Stimulated activated CD8-positive, alpha-beta memory T cell treated with anti-CD3 and anti-CD28 coated beads, Interleukin-15, amount 100 ng/mL, for 1 hour (primary cell): ENCODE measurements at regions not wholly inside any gene's neighbourhood (a gene's known extent, or its start where the extent isn't known, plus 50 kb on each side); places are given as distances from the start of the nearest gene placed in this dataset.
"Not testable (repeated sequence)": the region's sequence is repeated elsewhere in the genome, so short reads cannot be mapped to it uniquely, and the experiment has no call there.

Experiments used
- DNase-seq: peaks from one replicate; pipeline ENCODE4 v3.0.0-alpha.2; 2020; ENCODE audit warnings: low read depth

- DNase-seq, result no peak
Observed at GRCh38 chr10:29756451-29756850, 121.7 kb upstream of the SVIL start.

DNA sequence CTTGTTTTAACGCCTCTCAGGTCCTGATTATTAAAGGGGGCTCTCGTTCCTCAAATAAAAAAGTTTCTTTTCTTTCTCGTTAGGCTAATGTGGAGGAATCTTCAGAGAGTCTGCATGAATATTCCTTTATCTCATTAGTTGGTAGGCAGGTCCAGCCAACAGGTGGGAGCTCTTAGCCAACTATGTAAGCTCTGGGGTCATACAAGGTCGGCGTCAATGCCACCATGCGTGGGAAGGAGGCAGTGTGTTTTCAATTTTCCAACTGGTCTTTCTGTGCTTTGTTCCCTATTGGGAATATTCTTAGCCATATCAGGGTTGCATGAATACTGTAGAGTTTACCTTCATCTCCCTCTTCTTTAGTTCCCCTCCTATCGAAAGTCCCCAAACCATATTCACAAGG lies 118.5 kb upstream of the SVIL start:
- no peak for DNase-seq

- DNase-seq, result no peak
Observed at GRCh38 chr10:29751684-29752083, 116.9 kb upstream of the SVIL start.

DNA sequence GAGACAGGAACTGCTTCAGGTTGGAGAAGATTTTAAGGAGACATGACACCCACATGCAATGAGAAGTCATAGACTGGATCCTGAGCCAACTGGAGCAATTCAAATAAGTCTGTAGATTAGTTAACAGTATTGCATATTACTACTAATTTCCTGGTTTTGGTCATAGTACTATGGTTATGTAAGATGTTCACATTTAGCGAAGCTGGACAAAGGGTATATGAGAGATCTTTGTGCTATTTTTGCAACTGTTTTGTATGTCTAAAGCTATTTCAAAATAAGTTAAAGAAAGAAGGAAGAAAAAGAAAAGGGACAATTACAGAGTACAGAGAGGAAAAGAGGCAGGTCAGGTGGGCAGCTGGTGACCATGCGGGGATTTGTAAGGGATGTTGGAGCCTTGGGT lies 116.5 kb upstream of the SVIL start:
- no peak for DNase-seq

DNA sequence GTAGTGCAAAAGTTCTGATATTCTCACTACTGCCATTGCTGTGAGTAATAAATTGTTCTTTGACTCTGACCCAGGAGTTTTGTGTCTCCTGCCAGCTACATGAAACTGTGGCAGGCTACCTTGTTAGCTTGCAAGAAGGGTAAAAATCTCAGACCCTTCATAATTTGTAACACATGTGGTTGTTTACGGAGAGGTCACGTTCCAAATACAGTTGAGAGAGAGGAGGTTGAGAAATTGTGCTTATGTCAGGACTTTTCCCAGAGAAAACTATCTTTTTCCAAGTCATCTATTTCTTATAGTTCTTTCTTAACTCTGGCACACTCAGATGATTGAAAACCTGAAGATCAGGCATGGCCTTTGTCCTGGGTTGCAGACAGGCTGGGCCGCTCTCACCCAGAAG lies 114.4 kb upstream of the SVIL start:
- DNase-seq, result no peak

GRCh38 chr10:29748109-29748650 lies 113.4 kb upstream of the SVIL start:
- no peak for DNase-seq

DNA sequence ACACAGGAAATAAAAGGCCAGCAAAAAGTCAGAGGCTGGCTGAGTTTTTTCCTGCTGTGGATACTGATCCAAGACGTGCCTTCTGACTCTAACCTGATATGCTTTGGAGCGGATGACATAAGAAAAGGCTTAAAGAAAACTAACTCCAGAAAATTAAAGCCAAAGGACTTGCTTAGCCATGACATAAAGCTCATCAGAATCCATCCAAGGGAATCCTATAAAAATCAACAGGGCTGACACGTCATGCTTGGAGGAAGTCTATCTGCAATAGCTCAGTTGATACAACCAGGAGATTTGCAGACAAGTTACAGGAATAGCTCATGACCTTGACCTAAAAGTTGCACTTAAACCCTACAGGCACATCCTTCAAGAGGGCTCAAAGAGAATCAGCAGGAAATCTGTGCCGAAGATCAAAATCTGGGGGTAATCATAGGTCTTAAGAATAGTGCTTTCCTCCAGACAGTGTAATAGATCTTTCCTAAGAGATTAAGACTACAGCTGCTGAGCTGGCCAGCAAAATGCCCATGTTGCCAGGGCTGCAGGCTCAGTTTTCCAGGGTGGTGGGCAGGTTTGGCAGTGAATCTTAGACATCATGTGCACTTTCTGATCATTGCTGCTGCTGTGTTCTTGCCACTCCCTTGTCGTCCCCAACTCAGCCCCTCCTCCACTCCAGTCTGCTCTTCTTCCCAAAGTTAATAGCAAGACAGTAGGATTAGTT lies 111.5 kb upstream of the SVIL start:
- DNase-seq, result no peak

- no peak for DNase-seq
Observed at GRCh38 chr10:29740981-29741545, 106.3 kb upstream of the SVIL start.

DNA sequence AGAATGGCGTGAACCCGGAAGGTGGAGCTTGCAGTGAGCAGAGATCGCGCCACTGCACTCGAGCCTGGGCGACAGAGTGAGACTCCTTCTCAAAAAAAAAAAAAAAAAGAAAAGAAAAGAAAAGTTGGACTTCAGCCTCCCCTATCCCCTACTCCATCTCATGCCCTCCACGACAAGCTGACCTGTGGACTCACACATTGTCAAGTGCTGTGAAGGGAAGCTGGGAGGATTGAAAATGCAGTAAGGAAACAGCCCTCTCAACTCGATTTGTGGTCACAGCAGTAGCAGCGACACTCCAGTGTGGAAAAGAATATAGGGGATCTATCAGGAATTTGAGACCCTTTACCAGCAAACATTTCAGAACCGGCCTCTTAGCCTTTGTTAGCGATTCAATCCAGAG lies 103.6 kb upstream of the SVIL start:
- no peak for DNase-seq

DNA sequence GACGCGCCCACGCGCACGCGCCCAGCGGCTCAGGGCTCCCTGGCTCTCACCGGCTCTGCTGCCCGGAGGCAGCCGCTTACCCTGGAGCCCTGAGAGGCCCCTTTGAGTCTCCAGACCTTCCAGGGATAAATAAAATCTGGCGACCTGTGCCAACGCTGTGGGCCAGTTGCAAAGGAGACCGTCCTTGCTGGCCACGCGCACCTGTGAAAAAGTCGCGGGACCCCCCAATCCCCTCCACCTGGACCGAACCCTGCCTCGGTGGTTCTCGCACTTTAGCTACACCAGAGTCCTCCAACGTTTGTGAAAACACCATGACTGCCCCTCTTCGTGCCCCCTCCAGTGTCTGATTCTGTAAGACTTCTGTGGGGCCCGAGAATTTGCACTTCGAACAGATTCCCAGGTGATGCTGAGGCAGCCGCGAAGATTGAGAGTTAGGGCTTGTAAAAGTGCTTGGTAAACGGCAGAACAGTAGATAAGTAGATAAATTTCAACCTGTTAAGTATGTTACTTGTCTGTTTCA lies 102.4 kb upstream of the SVIL start:
- DNase-seq, result no peak

- DNase-seq, result no peak
Observed at GRCh38 chr10:29736366-29737073, 101.7 kb upstream of the SVIL start.

DNA sequence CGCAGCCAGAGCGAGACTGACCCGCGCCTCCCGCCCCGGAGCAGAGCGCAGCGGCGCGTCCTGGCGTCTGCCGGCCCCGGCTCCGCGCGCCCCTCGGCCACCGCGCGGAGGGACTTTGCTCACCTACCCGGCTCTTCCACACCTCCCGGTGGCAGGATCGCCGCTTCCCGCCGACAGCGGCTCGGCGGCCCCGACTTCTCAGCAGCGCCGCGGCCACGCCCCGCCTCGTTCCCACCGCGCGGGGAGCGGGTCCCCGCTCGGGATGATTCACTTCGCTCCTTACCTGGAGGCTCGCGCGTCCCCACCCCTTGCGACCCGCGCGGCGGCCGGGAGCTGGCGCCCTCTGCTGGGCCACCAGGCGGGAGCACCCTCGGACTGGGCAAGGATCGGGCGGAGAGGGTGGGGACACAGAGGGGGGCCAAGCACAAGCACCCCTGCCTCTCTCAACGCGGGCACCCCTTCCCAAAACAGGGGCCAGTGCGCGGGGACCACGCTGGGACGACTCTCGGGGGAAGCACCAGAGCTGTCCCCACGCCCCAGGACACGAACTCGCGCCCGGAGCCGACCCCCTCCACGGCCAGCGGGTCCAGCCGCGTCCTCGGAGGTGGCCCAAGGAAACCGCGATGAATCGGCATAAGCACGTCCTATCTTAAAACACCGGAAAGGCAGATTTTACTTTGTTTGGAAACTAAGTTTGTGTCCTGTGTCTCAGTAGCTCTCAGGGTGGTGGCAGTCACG lies 101.0 kb upstream of the SVIL start:
- peak; percentile 73 for DNase-seq

DNA sequence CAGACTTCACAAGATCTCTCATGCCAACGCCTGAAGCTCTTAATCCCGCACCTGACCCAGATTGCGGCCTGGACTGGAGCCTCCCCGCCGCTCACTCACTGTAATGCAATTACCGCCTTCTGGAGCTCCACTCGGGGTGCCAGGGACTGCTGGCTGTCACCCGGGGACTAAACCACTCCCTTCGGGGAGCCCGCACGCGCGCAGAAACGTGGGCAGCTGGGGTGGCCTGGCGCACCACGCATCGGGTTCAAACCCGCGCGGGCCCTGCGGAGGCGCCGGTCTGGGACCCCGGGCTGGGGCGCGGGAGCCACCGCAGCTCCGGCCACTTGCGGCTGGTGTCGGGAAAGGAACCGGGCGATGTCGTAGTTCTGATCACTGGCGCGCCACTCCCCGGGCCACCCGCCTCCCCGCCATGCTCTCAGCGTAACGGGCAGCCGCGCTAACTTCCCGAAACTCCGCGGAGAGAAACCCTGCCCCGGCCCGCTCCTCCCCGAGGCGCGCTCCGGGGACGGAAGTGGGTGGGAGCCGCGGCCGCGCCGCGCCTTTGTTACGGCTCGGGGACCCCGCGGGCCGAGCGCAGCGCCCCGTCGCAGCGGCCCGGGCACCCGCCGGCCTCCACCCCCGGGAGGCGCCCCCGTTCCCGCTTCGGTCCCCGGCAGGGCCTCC lies 100.3 kb upstream of the SVIL start:
- no peak for DNase-seq

- DNase-seq, result no peak
Observed at GRCh38 chr10:29734640-29734961, 99.8 kb upstream of the SVIL start.

DNA sequence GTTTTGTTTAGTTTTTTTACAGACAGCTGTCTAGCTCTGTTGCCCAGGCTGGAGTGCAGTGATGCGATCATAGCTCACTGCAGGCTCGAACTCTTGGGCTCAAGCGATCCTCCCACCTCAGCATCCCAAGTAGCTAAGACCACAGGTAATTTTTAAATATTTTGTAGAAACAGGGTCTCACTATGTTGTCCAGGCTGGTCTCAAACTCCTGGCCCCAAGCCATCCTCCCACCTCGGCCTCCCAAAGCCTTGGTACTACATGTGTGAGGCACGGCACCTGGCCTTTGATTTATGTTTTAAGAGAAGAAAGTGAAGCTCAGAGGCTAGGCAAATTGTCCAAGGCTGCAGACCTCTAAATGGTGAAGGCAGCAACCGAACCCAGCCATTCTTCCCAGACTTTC lies 98.6 kb upstream of the SVIL start:
- DNase-seq, result no peak

- no peak for DNase-seq
Observed at GRCh38 chr10:29732918-29733317, 98.1 kb upstream of the SVIL start.

- DNase-seq, result no peak
Observed at GRCh38 chr10:29731760-29732159, 97.0 kb upstream of the SVIL start.

- no peak for DNase-seq
Observed at GRCh38 chr10:29730969-29731368, 96.2 kb upstream of the SVIL start.

DNA sequence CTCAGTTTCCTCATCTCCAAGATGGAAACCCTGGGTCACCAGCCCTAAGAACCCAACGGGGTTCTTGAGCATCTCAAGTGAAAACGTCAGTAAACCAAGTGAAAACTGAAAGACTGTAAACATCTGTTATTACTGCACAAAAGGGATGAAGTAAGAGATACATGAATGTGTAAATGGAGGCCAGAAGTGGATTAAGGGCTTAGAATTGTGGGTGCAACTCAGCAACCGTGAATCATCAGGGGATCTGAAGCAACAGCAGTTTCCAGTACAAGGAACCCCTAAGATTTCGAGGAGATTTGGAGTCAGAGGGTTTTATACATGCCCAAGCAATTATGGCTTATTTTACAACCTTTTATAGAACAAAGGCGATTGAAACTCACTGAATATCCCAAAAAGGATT lies 95.7 kb upstream of the SVIL start:
- no peak for DNase-seq

DNA sequence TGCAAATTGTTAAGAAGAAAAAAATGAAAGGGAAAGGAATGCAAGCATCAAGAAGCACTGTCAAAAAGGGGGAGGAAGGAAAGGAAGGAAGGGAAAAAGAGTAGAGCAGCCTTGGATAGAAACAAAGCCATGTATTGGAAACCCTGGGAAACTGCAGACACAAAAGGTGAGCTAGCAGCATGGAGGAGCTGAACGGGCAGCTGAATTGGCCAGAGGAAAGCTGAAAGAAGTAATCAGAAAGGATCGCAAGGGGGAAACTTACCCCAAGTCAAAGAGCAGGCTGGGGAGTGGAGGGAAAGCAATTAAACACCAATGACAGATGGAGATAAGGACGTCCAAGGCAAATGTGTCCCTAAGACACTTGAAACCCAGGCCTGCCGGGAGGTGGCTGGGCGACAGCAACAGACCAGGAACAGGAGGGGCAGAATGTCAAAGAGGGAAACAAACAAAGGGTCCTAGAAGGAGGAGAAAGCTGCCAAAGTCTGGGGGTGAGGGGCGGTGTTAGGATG lies 93.8 kb upstream of the SVIL start:
- no peak for DNase-seq

GRCh38 chr10:29725927-29726326 lies 91.2 kb upstream of the SVIL start:
- DNase-seq, result not testable (repeated sequence)
